Right hindlimb (tissue), 1 donor: ENCODE measurements at regions not wholly inside any gene's neighbourhood (a gene's known extent, or its start where the extent isn't known, plus 50 kb on each side); places are given as distances from the start of the nearest gene placed in this dataset.
A peak's percentile ranks its signal among the peaks of the same experiment; 100 is the strongest.

ENCODE experiments used
- DNase-seq: peaks from one replicate; pipeline ENCODE4 v3.0.0-alpha.2; 2018

DNA sequence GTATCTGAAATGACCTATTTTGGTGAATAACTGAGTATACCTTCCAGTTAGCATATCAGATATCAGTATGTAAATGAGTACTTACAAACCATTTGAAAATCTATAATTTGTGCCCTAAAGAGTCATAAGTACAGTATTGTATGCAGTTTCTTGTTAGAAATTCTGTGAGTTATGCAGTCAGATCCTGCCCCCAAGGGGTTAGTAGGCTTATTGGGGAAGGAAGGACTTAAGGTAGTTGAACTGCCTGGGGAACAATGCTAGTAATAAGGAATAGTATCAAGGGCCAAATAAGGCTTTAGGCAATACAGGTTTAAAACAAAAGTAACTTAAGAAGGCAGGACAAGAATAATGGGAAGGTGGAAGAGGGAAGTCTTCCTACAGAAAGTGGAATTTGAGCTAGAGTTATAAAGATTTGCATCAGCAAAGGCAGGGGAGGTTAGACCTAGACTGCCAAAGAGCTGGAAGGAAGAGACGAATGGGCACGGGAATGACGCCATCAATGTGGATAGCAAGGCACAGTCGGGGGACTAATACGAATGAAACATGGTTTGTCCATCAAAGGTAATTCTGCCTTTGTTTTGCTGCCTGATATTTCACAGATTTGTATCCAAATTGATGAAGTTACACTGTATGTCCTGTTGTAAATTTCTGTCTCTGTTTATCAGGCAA is 182.9 kb upstream of the DPYD start:
- DNase-seq: no peak

DNA sequence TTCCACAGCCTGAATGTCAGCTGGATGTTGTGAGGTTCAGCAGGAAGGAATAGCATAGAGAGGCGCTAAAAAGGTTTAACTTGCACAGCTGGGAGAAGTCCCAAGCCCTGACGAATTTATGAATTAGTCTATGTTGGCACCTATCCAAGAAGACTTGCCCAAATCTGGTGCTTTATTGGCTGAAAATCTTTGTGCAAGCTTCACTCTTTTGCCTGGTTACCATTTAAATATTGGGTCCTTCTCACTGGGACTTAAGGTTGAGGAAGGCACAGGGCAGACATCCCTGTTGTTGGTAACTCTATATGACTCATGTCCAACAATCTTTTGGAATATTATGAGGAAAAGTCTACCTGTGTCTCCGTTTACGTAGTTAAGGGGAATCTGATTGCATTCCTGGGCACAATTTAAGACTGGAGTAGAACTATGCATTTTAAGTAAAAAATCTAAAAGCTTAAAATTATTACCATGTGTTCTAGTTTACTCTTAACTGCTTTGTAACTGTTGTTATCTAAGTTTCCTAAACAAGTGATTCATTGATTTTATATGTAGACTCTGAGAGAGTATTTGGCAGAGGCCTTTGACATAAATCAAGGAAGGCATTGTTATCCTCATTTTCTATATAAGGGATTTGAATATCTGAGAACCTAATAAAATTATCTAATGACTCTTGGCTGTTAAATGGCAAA is 181.7 kb upstream of the DPYD start:
- peak; percentile 24 for DNase-seq

DNA sequence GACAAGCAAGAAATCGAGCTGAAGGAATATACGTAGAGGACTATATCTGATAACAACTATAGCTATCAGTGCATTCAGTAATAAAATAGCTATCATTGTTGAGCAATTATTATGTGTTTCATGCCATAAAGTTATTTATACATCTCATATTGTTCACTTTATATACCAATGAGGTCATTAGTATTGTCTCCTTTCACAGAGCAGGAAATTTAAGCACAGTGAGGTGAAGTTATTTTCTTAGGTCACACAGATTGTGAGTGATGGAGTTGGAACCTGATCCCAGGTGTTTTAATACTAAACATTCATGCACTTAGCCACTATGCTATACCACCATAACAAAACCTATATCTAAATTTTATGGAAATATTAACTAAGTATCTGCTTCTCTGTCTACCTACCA is 180.5 kb upstream of the DPYD start:
- DNase-seq: no peak

DNA sequence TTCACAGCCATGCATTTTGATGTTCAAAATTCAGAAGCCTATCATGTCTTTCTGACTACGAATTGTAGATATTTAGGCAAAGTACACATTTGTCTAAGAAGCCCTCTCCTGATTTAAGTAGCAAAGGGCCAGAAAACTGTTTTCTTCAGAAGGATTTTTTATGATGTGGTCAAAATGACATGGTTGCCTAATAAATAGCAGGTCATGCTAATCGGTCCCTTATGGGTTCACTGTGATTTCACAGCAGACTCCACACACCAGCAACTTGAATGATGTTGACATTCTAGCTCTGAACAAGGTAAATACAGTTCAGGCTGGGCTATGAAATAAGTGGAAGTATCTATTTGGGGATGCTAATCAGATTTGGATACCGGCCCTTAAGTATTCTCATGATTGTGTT is 178.7 kb upstream of the DPYD start:
- no peak for DNase-seq

DNA sequence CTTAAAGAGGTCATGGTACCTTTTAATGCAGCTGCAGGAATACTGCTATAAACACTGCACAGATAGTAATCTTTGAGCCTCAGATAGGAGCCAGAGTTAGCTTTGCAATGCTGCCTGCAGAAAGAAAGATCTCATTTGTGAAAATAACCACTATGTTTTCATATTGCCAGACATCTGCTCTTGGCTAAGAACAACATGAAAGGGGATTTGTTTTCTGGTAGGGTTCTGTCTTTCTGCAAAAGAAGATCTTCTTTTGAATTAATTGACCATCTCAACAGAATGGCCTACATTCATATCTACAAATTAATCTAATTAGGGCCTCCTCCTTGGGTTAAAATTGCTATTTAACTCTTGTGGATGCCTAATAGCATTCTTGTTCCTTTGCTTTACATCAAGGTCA is 177.6 kb upstream of the DPYD start:
- no peak for DNase-seq

DNA sequence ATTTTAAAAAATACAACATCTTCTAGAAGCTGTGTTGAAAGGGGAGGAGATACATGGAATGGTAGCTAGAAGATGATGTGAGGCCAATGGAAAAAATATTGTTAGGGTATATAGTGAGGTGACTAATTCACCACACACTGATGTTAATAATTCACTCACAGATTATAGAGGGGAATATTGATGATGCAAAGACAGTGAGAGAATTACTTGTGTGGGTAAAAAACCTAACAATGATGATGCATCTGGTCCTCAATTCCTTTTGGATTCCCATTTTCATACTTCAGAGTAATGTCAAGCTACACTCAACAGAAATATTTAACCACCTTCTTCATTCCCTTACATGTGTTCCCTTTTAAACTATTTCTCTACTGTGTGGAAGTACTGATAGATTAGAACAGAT is 169.5 kb upstream of the DPYD start:
- DNase-seq: no peak

DNA sequence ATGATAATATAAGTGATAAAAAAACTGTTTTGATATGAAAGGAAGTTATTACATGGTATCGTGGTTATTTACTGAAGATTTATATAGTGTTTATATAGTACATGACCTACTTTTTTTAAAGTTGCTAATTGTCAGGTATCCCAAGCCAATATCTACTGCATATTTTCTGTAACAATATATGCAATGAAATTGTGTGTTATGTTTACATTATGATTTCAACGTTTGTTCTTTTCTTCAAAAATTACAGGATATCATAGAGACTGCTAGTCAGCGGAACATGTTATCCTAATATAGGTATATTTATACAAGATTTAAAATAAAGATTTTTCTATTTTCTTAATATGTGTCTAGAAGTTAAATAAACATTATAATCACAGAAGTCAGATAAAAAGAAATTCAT is 167.5 kb upstream of the DPYD start:
- DNase-seq: no peak

DNA sequence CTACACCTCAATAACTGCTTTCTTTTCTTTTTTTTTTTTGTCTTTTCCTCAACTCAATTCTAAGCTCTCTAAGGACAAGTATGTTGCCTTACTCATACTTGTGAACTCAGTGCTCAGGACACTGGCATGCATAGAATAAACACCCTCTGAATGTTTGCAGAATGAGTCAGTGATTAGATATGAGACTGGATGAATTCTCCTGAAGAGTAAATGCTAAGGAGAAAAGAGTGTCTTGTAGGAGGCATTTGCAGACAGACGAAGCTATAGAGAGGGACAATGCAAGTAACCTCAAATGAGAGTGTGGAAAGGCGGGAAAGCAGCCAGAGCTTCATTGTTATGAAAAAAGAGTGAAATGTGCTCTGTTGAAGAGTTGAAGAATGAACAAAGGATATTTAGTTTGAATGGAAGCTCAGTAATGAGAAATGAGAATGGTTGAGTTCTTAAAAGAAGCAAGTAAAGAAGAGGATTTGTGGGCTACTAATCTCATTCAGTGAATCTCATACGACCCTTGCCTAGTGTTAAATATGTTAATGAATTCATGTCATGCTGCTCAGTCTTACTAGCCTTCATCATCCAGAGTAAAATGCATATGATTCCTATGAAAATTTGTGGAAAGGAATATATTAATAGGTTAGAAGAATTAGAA is 166.1 kb upstream of the DPYD start:
- DNase-seq: no peak

DNA sequence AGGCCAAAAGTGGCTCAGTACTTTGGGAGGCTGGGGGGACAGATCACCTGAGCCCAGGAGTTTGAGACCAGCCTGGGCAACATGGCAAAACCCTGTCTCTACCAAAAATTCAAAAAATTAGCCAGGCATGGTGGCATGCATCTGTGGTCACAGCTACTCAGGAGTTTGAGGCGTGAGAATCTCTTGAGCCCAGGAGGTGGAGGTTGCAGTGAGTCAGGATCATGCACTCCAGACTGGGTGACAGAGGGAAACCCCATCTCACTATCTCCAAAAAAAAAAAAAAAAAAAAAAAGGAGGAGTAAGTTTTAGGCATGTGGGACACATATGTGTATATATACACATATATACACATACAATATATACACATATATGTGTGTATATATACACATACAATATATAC is 165.3 kb upstream of the DPYD start:
- DNase-seq: no peak

DNA sequence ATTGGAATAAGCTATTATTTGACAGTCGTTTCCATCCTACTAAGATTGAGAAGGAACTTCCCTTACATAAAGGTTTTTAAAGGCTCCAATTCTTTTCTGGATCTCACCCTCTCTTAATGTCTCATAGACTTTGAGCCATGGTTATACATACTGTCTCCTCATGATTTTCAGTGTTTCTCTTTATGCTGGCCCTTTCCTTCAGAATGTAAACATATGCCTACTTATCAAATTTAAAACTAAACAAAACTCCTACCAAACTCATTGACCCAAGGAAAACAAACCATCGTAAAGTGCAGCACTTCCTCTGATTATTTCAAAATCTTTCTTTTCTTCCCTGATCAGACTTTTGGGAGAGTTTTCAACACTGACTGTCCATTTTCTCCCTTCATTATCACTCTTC is 163.4 kb upstream of the DPYD start:
- DNase-seq: no peak

DNA sequence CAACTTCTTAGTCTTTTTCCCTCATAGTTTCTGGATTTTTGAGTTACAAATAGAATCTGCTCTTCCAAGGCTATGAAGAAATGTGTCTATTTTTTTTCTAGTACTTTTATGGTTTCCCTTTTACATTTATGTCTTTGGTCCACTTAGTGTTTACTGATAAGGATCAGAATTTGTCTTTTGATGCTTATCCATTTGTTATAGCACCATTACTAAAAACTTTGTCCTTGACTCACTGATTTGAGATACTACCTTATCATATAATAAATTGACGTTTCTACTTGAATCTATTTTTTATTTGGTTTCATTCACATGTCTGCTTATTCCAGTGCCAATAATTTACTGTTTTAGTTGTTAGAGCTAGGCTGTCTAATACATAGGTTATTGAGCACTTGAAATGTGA is 161.1 kb upstream of the DPYD start:
- no peak for DNase-seq

DNA sequence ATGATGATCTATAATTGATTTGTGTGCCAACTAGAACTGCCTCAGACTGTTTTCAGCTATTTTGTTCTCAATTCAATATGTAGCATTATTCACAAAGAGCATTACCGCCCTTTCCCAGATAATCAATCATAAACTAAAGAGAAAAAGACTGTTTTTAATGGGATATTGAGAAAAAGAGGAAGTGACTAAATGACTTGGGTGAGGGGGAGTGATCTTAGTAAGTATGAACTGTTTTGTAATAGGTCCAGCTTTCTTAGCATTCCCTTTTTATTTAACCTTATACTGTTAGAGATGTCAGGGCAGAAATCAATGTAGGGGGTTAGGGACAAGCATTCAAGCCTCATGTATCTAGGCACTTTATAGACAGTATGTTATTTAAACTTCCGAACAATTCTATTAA is 157.8 kb upstream of the DPYD start:
- DNase-seq: no peak

DNA sequence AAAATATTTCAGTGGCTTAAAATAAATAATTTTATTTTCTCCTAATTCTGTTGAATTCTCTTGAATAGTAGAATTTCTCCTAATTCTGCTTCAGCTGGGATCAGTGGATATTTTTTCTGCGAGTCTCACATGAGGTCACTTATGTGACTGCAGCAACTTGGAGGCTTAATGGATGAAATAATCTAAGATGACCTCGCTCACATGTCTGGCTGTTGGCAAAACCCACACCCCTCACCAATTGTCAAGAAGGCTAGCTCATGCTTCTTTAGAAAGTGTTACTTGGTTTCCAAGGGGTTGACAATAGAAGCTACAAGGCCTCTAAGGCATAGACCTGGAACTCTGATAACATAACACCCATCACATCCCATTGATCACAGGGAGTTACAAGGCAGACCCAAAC is 156.9 kb upstream of the DPYD start:
- no peak for DNase-seq

DNA sequence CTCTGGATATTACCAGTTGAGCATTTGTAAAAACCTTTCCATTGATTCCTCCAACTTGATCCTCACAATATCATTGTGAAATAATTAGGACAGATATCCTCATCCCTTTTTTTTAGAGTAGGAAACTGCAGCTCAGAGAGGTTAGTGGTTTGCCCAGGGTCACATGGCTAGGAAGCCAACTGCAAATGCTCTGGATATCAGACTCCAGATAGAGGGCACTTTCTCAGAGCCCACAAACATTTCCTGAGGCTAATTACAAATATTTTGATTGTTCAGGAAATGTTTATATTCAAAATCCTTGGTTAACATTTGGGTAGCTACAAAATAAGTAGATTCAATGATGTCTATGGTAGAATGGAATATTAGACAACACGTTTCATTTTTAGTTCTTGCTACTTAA is 154.8 kb upstream of the DPYD start:
- no peak for DNase-seq

DNA sequence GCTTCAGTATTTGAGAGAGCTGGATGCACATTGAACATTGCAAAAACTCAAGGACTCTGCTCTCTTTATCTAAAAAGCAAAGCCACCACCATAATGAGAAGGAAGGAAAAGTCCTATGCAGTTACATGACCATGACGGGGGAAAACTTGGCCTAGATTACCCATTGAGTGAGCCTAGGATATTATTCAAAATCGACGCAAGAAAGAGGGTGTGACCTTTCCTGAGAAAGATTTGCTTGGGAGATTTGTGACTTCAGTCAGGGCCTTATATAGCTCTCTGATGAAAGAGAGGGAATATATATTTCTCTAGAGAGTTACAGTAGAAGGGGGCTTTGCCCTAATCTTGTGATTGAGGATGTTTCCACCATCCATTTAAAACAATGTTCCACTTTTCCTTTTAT is 153.0 kb upstream of the DPYD start:
- no peak for DNase-seq

DNA sequence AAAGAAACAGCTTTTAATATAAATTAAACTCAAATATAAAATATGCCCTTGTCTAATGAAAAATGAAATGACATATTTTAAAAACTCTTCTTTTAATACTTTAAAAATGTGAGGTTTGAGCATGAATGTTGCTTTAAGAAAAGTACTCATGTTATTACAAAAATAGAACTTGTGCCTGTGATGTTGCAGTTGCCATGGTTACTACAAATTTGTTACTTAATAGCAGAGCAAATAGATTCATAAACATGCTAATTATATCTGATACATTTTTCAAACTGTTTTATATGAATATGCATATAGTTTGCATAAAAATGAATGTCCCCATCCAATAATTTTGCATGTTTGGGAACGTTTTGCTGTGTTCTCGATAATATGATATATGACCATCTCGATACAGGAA is 152.3 kb upstream of the DPYD start:
- DNase-seq: no peak

DNA sequence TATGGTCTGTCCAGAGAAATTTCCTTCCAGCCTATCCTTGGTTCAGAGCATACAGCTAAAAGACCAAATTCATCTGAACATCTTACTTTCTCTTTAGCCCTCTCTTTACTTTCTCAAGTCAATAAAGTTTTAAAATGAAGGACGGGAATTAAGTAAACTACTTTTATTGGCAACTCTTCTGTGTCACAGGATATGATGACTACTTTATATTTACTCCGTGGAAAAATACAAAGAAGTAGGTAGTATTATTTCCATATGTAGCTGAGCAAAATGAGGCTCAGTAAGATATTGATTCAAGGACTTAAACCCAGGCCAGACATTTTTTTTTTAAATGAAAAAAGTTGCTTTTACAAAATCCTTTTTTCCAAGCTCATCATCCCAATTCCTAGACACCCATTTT is 151.2 kb upstream of the DPYD start:
- no peak for DNase-seq

DNA sequence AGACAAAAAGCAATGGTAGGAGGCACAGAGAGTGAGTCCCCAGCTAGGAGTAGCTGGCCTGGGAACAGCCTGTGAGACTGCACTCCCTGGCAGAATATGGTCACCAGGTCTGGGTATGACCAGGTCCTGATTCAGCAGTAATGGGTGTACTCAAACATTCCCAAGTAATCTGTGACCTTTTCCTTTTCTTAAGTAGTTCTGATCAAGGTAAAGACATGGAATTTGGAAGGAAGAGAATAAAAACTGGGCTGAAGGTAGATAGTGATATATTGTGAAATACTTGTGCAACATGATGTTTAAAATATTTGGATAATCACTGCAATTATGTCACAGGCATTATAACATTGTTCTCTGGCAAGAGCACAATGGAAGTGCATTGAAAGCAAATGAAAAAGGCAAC is 147.2 kb upstream of the DPYD start:
- DNase-seq: no peak

DNA sequence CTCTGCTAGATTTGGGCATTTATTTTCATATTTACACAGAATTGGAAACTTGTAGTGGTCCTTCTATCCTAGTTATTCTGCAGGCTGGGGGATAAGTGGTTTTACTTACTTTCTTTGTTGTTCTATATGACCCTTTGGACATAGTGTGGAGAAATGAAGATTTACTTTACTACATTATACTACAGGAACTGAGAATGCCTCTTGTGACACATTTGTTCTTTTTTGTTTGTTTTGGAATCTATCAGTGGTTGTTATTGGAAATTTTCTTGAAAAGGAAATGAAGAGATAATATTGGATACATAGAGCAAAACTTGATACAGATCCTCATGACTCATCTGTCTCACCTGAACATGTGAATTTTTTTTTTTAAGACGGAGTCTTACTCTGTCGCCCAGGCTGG is 146.1 kb upstream of the DPYD start:
- no peak for DNase-seq

DNA sequence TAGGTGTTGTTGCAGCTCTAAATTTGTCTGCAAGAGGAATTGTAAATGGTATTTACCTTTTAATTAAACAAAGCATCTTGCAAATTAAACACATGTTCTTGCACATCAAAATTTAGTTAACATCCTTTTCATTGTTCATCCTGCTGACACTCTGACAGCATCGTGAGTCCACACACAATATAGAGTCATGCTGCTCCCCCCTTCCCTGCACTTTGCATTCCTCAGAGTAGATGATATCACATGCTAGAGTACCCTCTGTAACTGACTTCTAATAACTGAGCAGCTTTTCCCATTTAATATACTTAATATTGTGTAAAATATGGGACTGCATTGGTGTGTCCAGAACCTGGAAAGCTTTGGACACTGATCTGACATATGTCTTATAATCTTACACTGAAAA is 138.8 kb upstream of the DPYD start:
- DNase-seq: no peak

DNA sequence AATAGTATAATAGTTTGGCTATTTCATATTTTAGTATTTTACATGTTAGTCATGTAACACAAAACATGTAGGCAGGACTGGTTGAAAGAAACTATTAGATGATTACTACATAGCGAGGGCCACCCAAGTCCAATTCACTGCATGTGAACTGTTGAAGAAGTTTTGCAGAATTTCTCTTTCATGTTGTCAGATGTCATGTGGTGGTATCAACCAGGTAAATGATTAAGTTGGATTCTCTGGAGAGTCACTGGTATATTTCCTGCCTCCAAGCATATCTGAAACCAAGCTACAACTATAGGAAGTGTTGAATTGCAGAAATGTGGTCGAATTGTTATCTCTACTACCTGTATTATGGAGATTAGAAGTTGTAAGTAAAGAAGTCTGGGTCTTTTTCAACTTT is 137.8 kb upstream of the DPYD start:
- no peak for DNase-seq

DNA sequence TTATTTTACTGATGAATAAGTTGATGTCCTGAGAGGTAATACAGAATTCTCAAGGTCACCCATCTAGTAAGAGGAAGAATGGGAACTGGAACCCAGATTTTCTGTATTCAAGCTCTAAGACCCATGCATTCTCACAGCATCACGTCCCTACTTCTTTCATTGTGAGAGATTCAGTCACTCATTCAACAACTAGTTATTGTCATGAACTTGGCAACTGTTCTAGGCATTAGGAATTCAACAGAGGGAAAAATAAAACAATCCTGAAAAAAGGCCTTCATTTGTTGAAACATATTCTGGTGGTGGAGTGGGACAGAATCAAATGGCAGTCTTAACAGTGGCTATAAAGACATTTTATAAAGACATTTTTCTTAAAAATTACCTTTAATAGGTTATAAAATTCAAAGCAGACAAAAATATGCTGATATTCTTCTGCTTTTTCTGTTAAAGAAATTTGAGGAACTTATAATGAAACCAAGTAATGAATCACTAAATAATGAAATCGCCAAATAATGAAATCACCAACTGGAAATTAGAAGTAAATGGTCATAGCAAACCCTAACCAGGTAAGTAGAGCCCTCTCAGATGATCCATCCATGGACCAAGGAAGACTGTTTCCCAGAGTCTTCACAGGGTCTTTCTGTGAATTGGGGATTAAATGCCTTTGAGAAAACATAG is 136.5 kb upstream of the DPYD start:
- no peak for DNase-seq

DNA sequence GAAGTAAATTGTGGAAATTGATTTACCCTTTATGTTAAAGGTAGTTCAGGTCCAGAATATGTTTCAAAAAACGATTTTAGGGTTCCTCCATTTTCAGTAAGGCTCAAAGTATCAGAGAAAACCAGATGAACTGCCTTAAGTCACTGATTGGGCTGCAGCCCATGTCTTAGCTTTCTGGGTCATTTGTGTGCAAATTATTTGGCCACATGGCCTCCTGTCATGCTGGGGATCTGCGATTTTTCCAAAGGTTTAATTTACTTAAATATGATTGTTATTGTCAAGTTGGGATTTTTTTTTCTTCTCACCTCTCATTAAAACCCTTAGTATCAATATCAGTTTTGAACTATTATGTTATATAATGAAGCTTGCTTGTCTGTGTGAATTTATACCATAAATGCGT is 135.9 kb upstream of the DPYD start:
- no peak for DNase-seq

DNA sequence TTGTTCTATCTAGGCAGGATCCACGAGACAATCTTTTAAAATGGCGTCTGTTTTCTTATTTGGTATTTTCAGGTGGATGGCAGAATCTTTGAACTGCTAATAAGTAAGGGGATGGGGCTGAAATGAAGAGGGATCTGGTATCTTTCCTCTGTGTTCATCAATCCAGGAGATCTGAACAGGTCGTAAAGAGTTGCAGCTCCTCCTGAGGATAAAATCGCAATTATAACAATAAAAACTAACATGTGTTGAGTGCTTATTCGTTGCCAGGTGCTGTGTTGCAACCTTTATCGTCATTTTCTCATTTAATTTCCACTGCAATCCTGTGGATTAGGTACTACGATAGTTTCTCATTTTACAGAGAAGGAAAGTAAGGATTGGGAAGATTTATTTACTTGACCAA is 134.6 kb upstream of the DPYD start:
- DNase-seq: no peak
